Fibroblast of lung (primary cell): ENCODE measurements at regions not wholly inside any gene's neighbourhood (a gene's known extent, or its start where the extent isn't known, plus 50 kb on each side); places are given as distances from the start of the nearest gene placed in this dataset.

Source experiments
- CTCF ChIP-seq, 2 donors: IDR thresholded peaks in 1 of 2; conservative IDR thresholded peaks in 1 of 2; 1 replicate in 1 of 2; 2 replicates in 1 of 2; pipeline ENCODE4 v1.5.1; 2011 to 2012; ENCODE audit warnings: low read length in 2 of 2, control low read depth in 1 of 2, inconsistent platforms in 1 of 2, low read depth in 1 of 2, mild to moderate bottlenecking in 1 of 2
- EZH2 ChIP-seq: IDR thresholded peaks from 2 replicates; pipeline ENCODE4 v1.5.1; 2012; ENCODE audit warnings: low read length, control low read depth, mild to moderate bottlenecking; ENCODE audit errors: missing control alignments

GRCh38 chr4:187084701-187085100 lies 361.0 kb upstream of the FAT1 start:
- no peak for TF ChIP-seq EZH2
- TF ChIP-seq CTCF (conservative IDR thresholded peaks at IDR 0.05 in 1 of 2, IDR thresholded peaks at IDR 0.05 in 1 of 2; ENCODE audit: low read depth in 1 of 2, low read length in 2 of 2) = no peak
